IPS-15b (cell line): ENCODE measurements at regions not wholly inside any gene's neighbourhood (a gene's known extent, or its start where the extent isn't known, plus 50 kb on each side); places are given as distances from the start of the nearest gene placed in this dataset.
"Not testable (repeated sequence)": the region's sequence is repeated elsewhere in the genome, so short reads cannot be mapped to it uniquely, and the experiment has no call there.

Experiments used
- H3K27me3 ChIP-seq: one replicate; pipeline ENCODE4 v1.6.1; 2013; ENCODE audit warnings: low read length; ENCODE audit not compliant: control insufficient read depth, insufficient read depth
- H3K36me3 ChIP-seq: one replicate; pipeline ENCODE4 v1.6.1; 2013; ENCODE audit warnings: low read length; ENCODE audit not compliant: control insufficient read depth, insufficient read depth
- H3K4me1 ChIP-seq: one replicate; pipeline ENCODE4 v1.6.1; 2013; ENCODE audit warnings: mild to moderate bottlenecking, low read length; ENCODE audit not compliant: control insufficient read depth, insufficient read depth
- H3K4me3 ChIP-seq: one replicate; pipeline ENCODE4 v1.5.1; 2013; ENCODE audit warnings: low read depth, low read length
- H3K9ac ChIP-seq: one replicate; pipeline ENCODE4 v1.6.1; 2013; ENCODE audit warnings: low read depth, mild to moderate bottlenecking, low read length
- H3K9me3 ChIP-seq: one replicate; pipeline ENCODE4 v1.6.1; 2013; ENCODE audit warnings: mild to moderate bottlenecking, low read length; ENCODE audit not compliant: control insufficient read depth, insufficient read depth

GRCh38 chr5:120817044-120817985 lies 353.2 kb downstream of the PRR16 start:
- no peaks in the 10 kb centered on the region for H3K4me1 ChIP-seq
- H3K36me3 ChIP-seq: no peaks in the 10 kb centered on the region
- H3K9ac ChIP-seq: no peak overlapping the region
- H3K27me3 ChIP-seq: no peaks in the 10 kb centered on the region
- H3K4me3 ChIP-seq: no peak overlapping the region
- no peaks in the 10 kb centered on the region for H3K9me3 ChIP-seq

- Histone ChIP-seq H3K9me3 (no peaks in the 10 kb centered on the region), H3K4me1 (no peaks in the 10 kb centered on the region), H3K9ac (no peak overlapping the region), H3K4me3 (no peak overlapping the region), H3K27me3 (no peaks in the 10 kb centered on the region), H3K36me3 (no peaks in the 10 kb centered on the region)
Measured at GRCh38 chr5:120818128-120818527, 354.0 kb downstream of the PRR16 start.

GRCh38 chr5:120823328-120823727 lies 359.2 kb downstream of the PRR16 start:
- no peaks in the 10 kb centered on the region for H3K27me3 ChIP-seq
- no peak overlapping the region for H3K9ac ChIP-seq

GRCh38 chr5:120831646-120832045 lies 367.5 kb downstream of the PRR16 start:
- not testable (repeated sequence) for H3K36me3 ChIP-seq, H3K4me1 ChIP-seq, H3K9ac ChIP-seq, H3K9me3 ChIP-seq, H3K27me3 ChIP-seq
- peak overlapping the region; percentile 32 for H3K4me3 ChIP-seq

More at GRCh38 chr5:120823328-120823727, 359.2 kb downstream of the PRR16 start:
- H3K4me3 ChIP-seq: no peak overlapping the region
- no peaks in the 10 kb centered on the region for H3K36me3 ChIP-seq
- H3K4me1 ChIP-seq: no peaks in the 10 kb centered on the region
- no peaks in the 10 kb centered on the region for H3K9me3 ChIP-seq

GRCh38 chr5:120841830-120842229 lies 377.7 kb downstream of the PRR16 start:
- Histone ChIP-seq H3K36me3 (no peaks in the 10 kb centered on the region), H3K9me3 (no peaks in the 10 kb centered on the region), H3K4me1 (peaks cover 11% of the 10 kb centered on the region), H3K9ac (no peak overlapping the region), H3K4me3 (no peak overlapping the region), H3K27me3 (no peaks in the 10 kb centered on the region)

GRCh38 chr5:120843390-120843980 lies 379.4 kb downstream of the PRR16 start:
- no peak overlapping the region for H3K9ac ChIP-seq
- no peaks in the 10 kb centered on the region for H3K27me3 ChIP-seq
- no peaks in the 10 kb centered on the region for H3K9me3 ChIP-seq

GRCh38 chr5:120848883-120849282 lies 384.8 kb downstream of the PRR16 start:
- Histone ChIP-seq H3K9me3 (no peaks in the 10 kb centered on the region), H3K27me3 (peaks cover 6% of the 10 kb centered on the region), H3K4me1 (peaks cover 15% of the 10 kb centered on the region), H3K36me3 (no peaks in the 10 kb centered on the region), H3K9ac (no peak overlapping the region), H3K4me3 (no peak overlapping the region)

More at GRCh38 chr5:120843390-120843980, 379.4 kb downstream of the PRR16 start:
- Histone ChIP-seq H3K4me3 (no peak overlapping the region), H3K36me3 (no peaks in the 10 kb centered on the region), H3K4me1 (peaks cover 11% of the 10 kb centered on the region)

GRCh38 chr5:120852222-120852860 lies 388.2 kb downstream of the PRR16 start:
- H3K27me3 ChIP-seq: peaks cover 6% of the 10 kb centered on the region
- no peaks in the 10 kb centered on the region for H3K36me3 ChIP-seq
- H3K9ac ChIP-seq: no peak overlapping the region
- peaks cover 14% of the 10 kb centered on the region for H3K4me1 ChIP-seq
- no peaks in the 10 kb centered on the region for H3K9me3 ChIP-seq
- H3K4me3 ChIP-seq: no peak overlapping the region

- Histone ChIP-seq H3K36me3 (no peaks in the 10 kb centered on the region), H3K4me1 (peaks cover 10% of the 10 kb centered on the region), H3K4me3 (no peak overlapping the region), H3K27me3 (no peaks in the 10 kb centered on the region), H3K9me3 (no peaks in the 10 kb centered on the region), H3K9ac (no peak overlapping the region)
Measured at GRCh38 chr5:120866997-120867396, 402.9 kb downstream of the PRR16 start.

- Histone ChIP-seq H3K4me3 (no peak overlapping the region), H3K9me3 (no peaks in the 10 kb centered on the region), H3K9ac (no peak overlapping the region), H3K27me3 (no peaks in the 10 kb centered on the region), H3K4me1 (peaks cover 10% of the 10 kb centered on the region), H3K36me3 (no peaks in the 10 kb centered on the region)
Measured at GRCh38 chr5:120869831-120870230, 405.7 kb downstream of the PRR16 start.

- no peak overlapping the region for H3K4me3 ChIP-seq
- no peak overlapping the region for H3K9ac ChIP-seq
- no peaks in the 10 kb centered on the region for H3K9me3 ChIP-seq
- H3K36me3 ChIP-seq: no peaks in the 10 kb centered on the region
- peaks cover 8% of the 10 kb centered on the region for H3K4me1 ChIP-seq
- no peaks in the 10 kb centered on the region for H3K27me3 ChIP-seq
Measured at GRCh38 chr5:120872297-120872696, 408.2 kb downstream of the PRR16 start.
